Astrocyte (in vitro differentiated cells and primary cell): ENCODE measurements at regions not wholly inside any gene's neighbourhood (a gene's known extent, or its start where the extent isn't known, plus 50 kb on each side); places are given as distances from the start of the nearest gene placed in this dataset.

Experiments used
- EZH2 ChIP-seq: IDR thresholded peaks from 2 replicates; pipeline ENCODE4 v1.6.1; 2012; ENCODE audit warnings: mild to moderate bottlenecking, low read length, inconsistent platforms; ENCODE audit not compliant: insufficient read depth
- TF ChIP-seq, protein P1 (sequence below): IDR thresholded peaks from 2 replicates; pipeline ENCODE4 v1.5.1; 2011; ENCODE audit warnings: low read depth, mild to moderate bottlenecking, inconsistent platforms, low read length, moderate library complexity; ENCODE audit not compliant: insufficient read depth

- TF ChIP-seq, protein P1, sequence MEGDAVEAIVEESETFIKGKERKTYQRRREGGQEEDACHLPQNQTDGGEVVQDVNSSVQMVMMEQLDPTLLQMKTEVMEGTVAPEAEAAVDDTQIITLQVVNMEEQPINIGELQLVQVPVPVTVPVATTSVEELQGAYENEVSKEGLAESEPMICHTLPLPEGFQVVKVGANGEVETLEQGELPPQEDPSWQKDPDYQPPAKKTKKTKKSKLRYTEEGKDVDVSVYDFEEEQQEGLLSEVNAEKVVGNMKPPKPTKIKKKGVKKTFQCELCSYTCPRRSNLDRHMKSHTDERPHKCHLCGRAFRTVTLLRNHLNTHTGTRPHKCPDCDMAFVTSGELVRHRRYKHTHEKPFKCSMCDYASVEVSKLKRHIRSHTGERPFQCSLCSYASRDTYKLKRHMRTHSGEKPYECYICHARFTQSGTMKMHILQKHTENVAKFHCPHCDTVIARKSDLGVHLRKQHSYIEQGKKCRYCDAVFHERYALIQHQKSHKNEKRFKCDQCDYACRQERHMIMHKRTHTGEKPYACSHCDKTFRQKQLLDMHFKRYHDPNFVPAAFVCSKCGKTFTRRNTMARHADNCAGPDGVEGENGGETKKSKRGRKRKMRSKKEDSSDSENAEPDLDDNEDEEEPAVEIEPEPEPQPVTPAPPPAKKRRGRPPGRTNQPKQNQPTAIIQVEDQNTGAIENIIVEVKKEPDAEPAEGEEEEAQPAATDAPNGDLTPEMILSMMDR: no peak
- no peak for TF ChIP-seq EZH2
Observed at GRCh38 chr5:130727830-130728229, 437.2 kb downstream of the HINT1 start.
